GM12801 (cell line): ENCODE measurements at regions not wholly inside any gene's neighbourhood (a gene's known extent, or its start where the extent isn't known, plus 50 kb on each side); places are given as distances from the start of the nearest gene placed in this dataset.

Experiments
- CTCF ChIP-seq: IDR thresholded peaks from one replicate; pipeline ENCODE4 v1.5.1; 2011; ENCODE audit warnings: control low read depth; ENCODE audit not compliant: insufficient read length; ENCODE audit errors: extremely low read depth

DNA sequence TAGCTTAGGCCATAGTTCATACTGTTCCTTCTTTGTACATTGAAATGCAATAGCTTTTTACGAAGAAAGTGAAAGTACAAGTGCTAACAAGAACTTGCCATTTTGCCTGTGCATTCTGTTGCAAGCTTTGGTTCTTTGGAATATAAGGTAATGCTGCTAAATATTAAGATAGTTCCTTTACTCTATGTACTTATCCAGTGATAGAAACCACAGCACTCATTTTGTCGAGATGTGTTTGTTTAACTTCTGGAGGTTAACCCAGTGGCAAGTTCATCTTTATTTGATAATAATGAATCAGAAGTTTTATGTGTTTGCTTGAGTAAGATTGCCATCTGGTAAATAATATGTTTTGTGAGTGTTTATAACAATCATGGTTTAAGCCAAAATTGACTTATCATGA lies 373.1 kb upstream of the FANCL start:
- TF ChIP-seq CTCF = no peak

GRCh38 chr2:58612973-58613372 lies 371.8 kb upstream of the FANCL start:
- TF ChIP-seq CTCF = no peak

DNA sequence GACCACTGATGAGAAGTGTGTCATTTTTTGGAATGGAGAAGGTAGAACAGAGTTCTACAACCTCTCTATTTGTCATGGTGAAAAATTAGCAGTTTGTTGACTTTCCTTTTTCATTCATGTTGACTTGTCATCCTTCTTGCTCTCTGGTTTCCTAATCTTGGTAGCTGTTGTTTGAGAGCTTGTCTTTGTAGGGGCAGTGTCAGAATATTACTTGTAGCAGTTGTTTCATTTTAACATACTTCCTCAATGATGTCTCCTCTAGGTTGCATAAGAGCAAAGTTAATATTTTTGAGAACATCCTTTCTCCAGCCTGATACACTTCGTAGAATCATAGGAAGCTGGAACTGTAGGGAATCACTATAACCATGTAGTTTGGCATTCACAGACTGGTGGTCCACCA lies 368.2 kb upstream of the FANCL start:
- no peak for TF ChIP-seq CTCF

GRCh38 chr2:58608146-58608545 lies 367.0 kb upstream of the FANCL start:
- TF ChIP-seq CTCF = no peak

GRCh38 chr2:58607448-58607847 lies 366.3 kb upstream of the FANCL start:
- no peak for TF ChIP-seq CTCF

- TF ChIP-seq CTCF = no peak
Observed at GRCh38 chr2:58606799-58607198, 365.7 kb upstream of the FANCL start.

GRCh38 chr2:58604096-58604495 lies 363.0 kb upstream of the FANCL start:
- TF ChIP-seq CTCF = no peak

DNA sequence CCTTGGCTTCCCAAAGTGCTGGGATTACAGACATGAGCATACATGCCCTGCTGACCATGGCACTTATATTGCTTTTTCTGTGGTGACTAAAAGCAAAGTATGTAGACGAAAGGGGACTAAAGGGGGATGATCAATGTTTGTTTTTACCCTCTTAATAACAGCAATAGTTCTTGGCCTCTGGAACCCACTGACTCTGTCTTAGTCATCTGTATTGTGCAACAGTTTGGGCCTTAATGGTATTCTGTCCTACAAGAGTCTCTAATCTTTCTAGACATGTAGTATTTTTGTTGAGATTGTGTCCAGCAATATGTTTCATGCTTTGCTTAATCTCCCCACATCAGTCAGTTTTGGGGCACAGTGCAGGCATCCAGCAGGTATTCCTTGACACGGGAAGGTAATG lies 359.9 kb upstream of the FANCL start:
- no peak for TF ChIP-seq CTCF
